Muscle layer of colon (tissue), 2 donors: ENCODE measurements at regions not wholly inside any gene's neighbourhood (a gene's known extent, or its start where the extent isn't known, plus 50 kb on each side); places are given as distances from the start of the nearest gene placed in this dataset.

Experiments
- H3K27ac ChIP-seq: one replicate; pipeline ENCODE4 v1.7.0; 2013; ENCODE audit warnings: low read depth, mild to moderate bottlenecking, low read length, moderate library complexity
- H3K27me3 ChIP-seq, 2 donors: one replicate each; pipeline ENCODE4 v1.7.0; 2013; ENCODE audit warnings: low read length in 2 of 2, mild to moderate bottlenecking in 2 of 2; ENCODE audit not compliant: insufficient read depth in 2 of 2, control insufficient read depth in 1 of 2
- H3K36me3 ChIP-seq: one replicate; pipeline ENCODE4 v1.7.0; 2013; ENCODE audit warnings: mild to moderate bottlenecking, low read length; ENCODE audit not compliant: insufficient read depth
- H3K4me1 ChIP-seq: one replicate; pipeline ENCODE4 v1.7.0; 2013; ENCODE audit warnings: mild to moderate bottlenecking, low read length; ENCODE audit not compliant: insufficient read depth
- H3K4me3 ChIP-seq, 2 donors: one replicate each; pipeline ENCODE4 v1.7.0; 2013; ENCODE audit warnings: low read length in 2 of 2, low read depth in 1 of 2, mild to moderate bottlenecking in 1 of 2, moderate library complexity in 1 of 2
- H3K9ac ChIP-seq: one replicate; pipeline ENCODE4 v1.7.0; 2013; ENCODE audit warnings: low read length
- H3K9me3 ChIP-seq: one replicate; pipeline ENCODE4 v1.7.0; 2013; ENCODE audit warnings: mild to moderate bottlenecking, low read length
- donor health status: abdominal sarcoma.
- donor health status: Adenocarcinoma of cecum.

DNA sequence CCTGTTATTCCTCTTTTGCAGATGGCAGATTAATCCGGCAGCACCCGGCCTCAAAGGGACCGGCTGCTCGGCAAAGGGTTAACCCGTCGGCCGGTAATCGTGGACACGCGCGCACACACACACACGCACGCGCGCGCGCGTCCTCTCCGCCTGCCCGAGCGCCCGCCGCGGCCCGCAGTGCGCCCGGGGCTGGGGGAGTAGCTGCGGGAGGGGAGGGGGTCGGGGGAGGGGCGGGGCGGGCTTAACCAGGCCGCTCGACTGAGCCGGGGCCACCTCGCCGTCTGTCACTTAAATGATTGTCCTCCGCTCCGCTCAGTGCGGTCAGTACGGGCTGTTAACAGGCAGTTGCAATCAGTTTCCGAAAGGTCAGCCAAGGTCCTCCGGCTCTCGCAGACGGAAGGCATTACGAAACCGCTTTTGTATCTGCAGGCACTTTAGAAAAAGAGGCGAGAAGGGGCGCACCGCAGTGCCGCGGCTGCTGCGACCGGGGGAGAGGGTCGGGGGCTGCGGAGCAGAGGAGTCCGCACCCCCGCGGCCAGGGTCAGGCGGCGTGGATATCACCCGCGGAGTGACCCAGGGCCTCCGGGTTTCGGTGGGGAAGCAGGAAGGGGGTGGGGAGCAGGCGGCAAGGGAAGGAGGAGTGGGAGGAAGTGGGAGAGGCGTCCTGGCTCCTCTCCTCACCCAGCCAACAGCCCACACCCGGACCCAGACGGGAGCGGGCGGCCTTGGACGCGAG is 57.3 kb upstream of the BCOR start:
- H3K9me3 ChIP-seq: no peaks in the 10 kb centered on the region
- no peaks in the 10 kb centered on the region for H3K36me3 ChIP-seq
- peak overlapping the region; percentile 41 to 49 for H3K4me3 ChIP-seq
- no peaks in the 10 kb centered on the region for H3K4me1 ChIP-seq
- H3K27me3 ChIP-seq: peaks cover 0 to 34% of the 10 kb centered on the region in 2 donors
- H3K9ac ChIP-seq: no peak overlapping the region
- H3K27ac ChIP-seq: peak overlapping the region; percentile 61

GRCh38 chrX:40154250-40154852 is 56.6 kb upstream of the BCOR start:
- H3K36me3 ChIP-seq: no peaks in the 10 kb centered on the region
- H3K4me1 ChIP-seq: no peaks in the 10 kb centered on the region
- H3K9ac ChIP-seq: no peak overlapping the region
- H3K9me3 ChIP-seq: no peaks in the 10 kb centered on the region
- peak overlapping the region; percentile 35 for H3K27ac ChIP-seq
- peak overlapping the region; percentile 41 to 49 for H3K4me3 ChIP-seq
- H3K27me3 ChIP-seq: peaks cover 0 to 39% of the 10 kb centered on the region in 2 donors

- Histone ChIP-seq H3K27me3 (peaks cover 0 to 41% of the 10 kb centered on the region in 2 donors), H3K36me3 (no peaks in the 10 kb centered on the region), H3K27ac (peak overlapping the region; percentile 44), H3K4me3 (peak overlapping the region; percentile 42 to 61), H3K9ac (no peak overlapping the region), H3K4me1 (no peaks in the 10 kb centered on the region), H3K9me3 (no peaks in the 10 kb centered on the region)
Observed at GRCh38 chrX:40153345-40154249, 55.8 kb upstream of the BCOR start.

DNA sequence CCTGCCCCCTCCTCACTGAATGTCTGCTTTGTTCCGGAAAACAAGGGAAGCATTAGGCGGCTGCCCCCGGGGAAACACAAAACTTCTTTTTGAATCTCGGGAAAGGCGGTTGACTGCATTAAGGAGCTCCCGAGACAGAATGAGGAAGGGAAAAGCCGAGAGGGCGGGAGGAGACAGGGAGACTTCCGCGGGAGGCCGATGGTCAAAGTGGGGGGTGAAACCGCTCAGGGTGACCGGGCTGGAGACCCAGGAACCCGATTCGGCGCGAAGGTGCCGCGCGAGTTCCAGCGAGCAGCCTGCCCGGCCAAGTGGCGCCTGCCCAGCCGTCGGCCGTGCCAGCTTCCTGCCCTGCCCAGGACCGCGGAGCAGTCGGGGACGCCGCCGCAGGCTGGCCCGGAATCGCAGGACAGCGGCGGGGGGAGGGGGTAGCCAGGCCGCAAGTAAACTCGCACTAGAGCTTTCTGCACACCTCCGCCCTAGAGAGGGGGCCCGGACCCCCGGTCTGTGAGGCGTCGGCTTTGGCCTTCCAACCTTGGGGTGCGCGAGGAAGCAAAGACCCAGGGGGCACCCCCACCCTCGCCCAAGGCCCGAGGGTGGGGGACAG is 55.1 kb upstream of the BCOR start:
- Histone ChIP-seq H3K4me1 (no peaks in the 10 kb centered on the region), H3K36me3 (no peaks in the 10 kb centered on the region), H3K9ac (no peak overlapping the region), H3K27ac (peak overlapping the region; percentile 44), H3K4me3 (peak overlapping the region; percentile 42 to 61), H3K27me3 (peaks cover 0 to 46% of the 10 kb centered on the region in 2 donors), H3K9me3 (no peaks in the 10 kb centered on the region)

DNA sequence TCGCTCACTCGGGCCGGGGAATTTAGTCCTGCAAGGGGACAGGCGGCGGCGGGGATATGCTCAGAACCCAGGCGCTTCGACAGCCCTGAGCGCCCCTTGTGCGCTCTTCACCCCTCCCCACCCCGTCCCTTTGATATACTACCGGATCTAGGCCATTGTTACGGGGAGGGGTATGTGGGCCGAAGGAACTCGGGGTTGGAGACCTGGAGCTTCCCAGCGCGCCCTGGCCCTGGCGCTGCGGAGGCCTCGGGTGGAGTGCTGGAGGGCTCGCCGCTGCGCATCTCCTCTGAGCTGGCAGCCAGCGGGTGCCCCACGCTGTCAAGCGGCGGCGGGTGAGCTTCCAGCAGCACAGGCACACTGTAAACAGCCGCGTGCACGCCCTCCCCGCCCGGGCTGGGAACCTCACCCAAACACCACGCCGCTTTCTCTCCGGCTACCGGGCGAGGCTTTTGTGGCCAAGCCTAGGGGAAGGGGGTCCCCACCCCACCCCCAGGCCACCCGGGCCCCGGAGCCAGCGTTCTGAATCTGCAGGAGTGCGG is 54.5 kb upstream of the BCOR start:
- H3K27ac ChIP-seq: peak overlapping the region; percentile 44
- peaks cover under 1% of the 10 kb centered on the region for H3K4me1 ChIP-seq
- peaks cover 0 to 52% of the 10 kb centered on the region in 2 donors for H3K27me3 ChIP-seq
- H3K4me3 ChIP-seq: peak overlapping the region in 1 of 2 donors; percentile 61
- H3K9me3 ChIP-seq: no peaks in the 10 kb centered on the region
- no peaks in the 10 kb centered on the region for H3K36me3 ChIP-seq
- H3K9ac ChIP-seq: no peak overlapping the region

DNA sequence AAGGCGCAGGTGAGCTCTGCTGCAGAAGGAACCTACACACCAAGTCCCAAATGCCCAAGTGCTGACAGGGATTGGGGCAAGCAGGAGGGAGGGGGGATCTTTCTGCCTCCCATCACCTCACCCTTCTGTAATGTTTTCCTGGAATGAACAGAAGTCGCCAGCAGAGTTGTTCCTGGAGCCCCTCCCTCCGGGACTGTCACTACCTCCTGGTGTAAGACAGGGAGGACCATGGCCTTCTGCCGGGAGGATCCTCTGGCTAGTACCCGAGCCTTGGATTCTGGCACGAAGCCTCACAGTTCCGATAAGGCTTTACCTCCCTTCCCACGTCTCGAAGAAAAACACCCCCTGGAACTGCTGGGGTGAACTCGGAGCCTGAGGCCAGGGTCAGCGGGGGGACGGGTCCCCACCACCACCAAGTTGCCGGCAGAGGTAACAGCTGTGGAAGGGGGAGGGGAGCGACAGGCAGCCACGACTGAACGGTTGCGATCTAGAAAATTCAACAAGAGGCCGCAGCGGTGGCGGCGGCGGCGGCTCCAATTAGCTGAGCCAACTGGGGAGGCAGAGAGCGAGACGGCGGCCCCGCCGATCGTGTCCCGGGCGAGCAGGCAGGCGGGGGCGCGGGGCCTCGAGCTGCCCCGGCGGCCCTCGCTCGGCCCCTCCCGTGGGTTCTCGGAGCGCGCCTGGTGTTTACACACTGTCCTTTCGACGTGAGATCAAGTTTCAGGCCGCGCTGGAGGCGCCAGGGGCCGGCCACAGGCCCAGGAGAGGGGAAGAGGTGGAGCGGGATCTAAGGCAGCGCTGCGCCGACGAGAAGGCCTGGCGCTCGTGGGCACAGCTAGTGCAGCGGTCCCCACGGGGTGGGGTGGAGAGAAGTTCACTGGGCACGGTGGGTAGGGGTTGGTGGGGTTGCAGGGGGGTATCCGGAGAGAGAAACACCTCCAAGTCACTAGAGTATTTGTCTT is 53.7 kb upstream of the BCOR start:
- Histone ChIP-seq H3K27me3 (peaks cover 4 to 56% of the 10 kb centered on the region in 2 donors), H3K4me1 (peaks cover 5% of the 10 kb centered on the region), H3K36me3 (no peaks in the 10 kb centered on the region), H3K4me3 (no peak overlapping the region), H3K27ac (no peak overlapping the region), H3K9ac (no peak overlapping the region), H3K9me3 (no peaks in the 10 kb centered on the region)

DNA sequence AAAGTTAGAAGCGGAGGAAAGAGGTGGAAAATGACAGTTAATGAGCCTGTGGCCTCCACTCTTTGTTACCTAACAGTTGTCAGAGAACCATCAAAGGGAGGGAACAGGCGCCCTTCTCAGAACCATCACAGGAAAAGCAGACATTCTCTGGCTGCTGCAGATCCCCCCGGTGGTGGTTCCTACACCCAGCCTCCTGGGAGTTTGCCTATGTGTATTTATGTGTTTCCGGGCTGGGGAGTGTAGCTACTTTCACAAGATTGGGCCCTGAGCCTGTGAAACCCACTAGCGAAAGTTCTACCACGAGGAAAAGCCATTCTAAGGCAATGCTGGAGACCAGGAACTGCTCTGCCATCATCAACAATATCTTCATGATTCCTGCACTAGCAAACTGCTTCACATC is 52.7 kb upstream of the BCOR start:
- peaks cover 5% of the 10 kb centered on the region for H3K4me1 ChIP-seq
- H3K27me3 ChIP-seq: peaks cover 4 to 57% of the 10 kb centered on the region in 2 donors

GRCh38 chrX:40149286-40150175 is 51.8 kb upstream of the BCOR start:
- Histone ChIP-seq H3K27me3 (peaks cover 4 to 62% of the 10 kb centered on the region in 2 donors), H3K36me3 (no peaks in the 10 kb centered on the region)

More for the DNA sequence above, 52.7 kb upstream of the BCOR start:
- no peaks in the 10 kb centered on the region for H3K36me3 ChIP-seq
- H3K9me3 ChIP-seq: no peaks in the 10 kb centered on the region
- H3K9ac ChIP-seq: no peak overlapping the region
- no peak overlapping the region for H3K27ac ChIP-seq
- no peak overlapping the region for H3K4me3 ChIP-seq

GRCh38 chrX:40148385-40149285 is 50.9 kb upstream of the BCOR start:
- H3K4me3 ChIP-seq: no peak overlapping the region
- peaks cover 5% of the 10 kb centered on the region for H3K4me1 ChIP-seq
- H3K36me3 ChIP-seq: no peaks in the 10 kb centered on the region
- no peak overlapping the region for H3K9ac ChIP-seq
- no peaks in the 10 kb centered on the region for H3K9me3 ChIP-seq
- H3K27ac ChIP-seq: no peak overlapping the region
- peaks cover 4 to 59% of the 10 kb centered on the region in 2 donors for H3K27me3 ChIP-seq

More at GRCh38 chrX:40149286-40150175, 51.8 kb upstream of the BCOR start:
- no peak overlapping the region for H3K27ac ChIP-seq
- no peaks in the 10 kb centered on the region for H3K9me3 ChIP-seq
- no peak overlapping the region for H3K4me3 ChIP-seq
- no peak overlapping the region for H3K9ac ChIP-seq
- peaks cover 5% of the 10 kb centered on the region for H3K4me1 ChIP-seq
